ENCODE measurements at regions not wholly inside any gene's neighbourhood (a gene's known extent, or its start where the extent isn't known, plus 50 kb on each side); places are given as distances from the start of the nearest gene placed in this dataset.

DNA sequence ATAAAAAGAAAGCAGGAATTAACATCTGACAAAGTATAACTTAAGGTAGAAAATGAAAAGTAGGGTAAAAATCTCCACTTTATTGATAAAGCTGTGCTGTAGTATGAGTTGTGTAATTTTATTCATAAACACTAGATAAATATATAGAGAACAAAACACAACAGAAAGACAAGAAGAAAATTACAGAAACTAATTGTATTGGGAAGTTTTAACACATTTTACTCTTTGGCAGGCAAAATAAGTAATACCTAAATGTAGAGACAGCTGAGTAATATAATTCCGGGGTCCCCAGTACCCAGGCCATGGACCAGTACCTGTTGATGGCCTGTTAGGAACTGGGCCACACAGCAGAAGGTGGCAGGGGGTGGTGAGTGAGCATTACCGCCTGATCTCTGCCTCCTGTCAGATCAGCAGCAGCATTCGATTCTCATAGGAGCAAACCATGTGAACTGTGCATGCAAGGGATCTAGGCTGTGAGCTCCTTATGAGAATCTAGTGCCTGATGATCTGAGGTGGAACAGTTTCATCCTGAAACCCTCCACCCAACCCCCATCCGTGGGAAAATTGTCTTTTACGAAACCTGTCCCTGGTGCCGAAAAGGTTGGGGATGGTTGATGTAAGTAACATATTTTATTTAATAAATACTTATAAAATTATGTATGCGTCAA lies 84.4 kb upstream of the ETV6 start:
- Mint-ChIP-seq H3K27ac (no peak overlapping the region), H3K4me3 (no peak overlapping the region), H3K27me3 (peaks cover 8% of the 10 kb centered on the region), H3K4me1 (no peaks in the 10 kb centered on the region), H3K36me3 (peaks cover 1% of the 10 kb centered on the region), H3K9me3 (peaks cover 1% of the 10 kb centered on the region)
- POLR2A ChIA-PET, result no interaction called here
- DNase-seq (no peak), ATAC-seq (ENCODE audit: low read depth) (no peak)

DNA sequence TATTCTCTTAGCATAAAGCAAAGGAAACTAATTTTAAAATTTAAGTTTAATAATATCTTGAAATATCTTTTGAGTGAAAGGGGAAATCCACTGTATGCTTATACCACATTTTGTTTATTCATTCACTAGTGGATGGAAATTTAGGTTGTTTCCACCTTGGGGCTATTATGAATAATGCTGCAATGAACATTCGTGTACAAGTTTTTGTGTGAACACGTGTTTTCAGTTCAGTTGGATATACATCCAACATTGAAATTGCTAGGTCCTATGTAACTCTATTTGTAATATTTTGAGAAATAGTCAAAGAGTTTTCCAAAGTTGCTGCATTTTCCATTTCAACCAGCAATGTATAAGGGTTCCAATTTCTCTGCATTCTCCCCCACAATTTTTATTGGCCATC lies 83.7 kb upstream of the ETV6 start:
- Mint-ChIP-seq H3K27ac (no peak overlapping the region), H3K9me3 (peaks cover 1% of the 10 kb centered on the region), H3K27me3 (peaks cover 5% of the 10 kb centered on the region), H3K36me3 (peaks cover 1% of the 10 kb centered on the region), H3K4me3 (no peak overlapping the region), H3K4me1 (no peaks in the 10 kb centered on the region)
- ATAC-seq (ENCODE audit: low read depth), result no peak
- POLR2A ChIA-PET, result no interaction called here
- no peak for DNase-seq

DNA sequence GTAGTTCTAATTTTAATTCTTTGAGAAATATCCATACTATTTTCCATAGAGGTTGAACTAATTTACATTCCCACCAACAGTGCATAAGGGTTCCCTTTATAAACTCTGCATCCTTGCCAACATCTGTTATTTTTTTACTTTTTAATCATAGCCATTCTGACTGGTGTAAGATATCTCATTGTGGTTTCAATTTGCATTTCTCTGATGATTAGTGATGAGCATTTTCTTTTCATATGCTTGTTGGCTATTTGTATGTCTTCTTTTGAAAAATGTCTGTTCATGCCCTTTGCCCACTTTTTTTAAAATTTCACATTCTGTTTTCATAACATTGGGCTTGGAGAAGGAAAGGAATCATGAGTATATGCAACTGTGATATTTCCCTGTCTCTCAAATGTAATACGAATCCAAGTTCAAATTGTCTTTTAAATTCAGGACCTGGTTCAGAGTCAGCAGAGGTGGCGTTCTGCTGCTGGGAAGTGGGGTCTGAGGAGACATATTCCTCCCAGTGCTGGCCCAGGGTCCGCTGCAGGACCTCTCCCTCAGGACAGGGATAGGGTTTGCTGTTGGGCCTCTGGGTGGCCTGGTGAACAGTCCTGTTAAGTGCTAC lies 81.2 kb upstream of the ETV6 start:
- ATAC-seq (ENCODE audit: low read depth) (no peak), DNase-seq (no peak)
- Mint-ChIP-seq H3K9me3 (peaks cover 1% of the 10 kb centered on the region), H3K4me3 (no peak overlapping the region), H3K27me3 (peaks cover 8% of the 10 kb centered on the region), H3K4me1 (no peaks in the 10 kb centered on the region), H3K27ac (no peak overlapping the region), H3K36me3 (peaks cover 3% of the 10 kb centered on the region)
- POLR2A ChIA-PET, result no interaction called here

DNA sequence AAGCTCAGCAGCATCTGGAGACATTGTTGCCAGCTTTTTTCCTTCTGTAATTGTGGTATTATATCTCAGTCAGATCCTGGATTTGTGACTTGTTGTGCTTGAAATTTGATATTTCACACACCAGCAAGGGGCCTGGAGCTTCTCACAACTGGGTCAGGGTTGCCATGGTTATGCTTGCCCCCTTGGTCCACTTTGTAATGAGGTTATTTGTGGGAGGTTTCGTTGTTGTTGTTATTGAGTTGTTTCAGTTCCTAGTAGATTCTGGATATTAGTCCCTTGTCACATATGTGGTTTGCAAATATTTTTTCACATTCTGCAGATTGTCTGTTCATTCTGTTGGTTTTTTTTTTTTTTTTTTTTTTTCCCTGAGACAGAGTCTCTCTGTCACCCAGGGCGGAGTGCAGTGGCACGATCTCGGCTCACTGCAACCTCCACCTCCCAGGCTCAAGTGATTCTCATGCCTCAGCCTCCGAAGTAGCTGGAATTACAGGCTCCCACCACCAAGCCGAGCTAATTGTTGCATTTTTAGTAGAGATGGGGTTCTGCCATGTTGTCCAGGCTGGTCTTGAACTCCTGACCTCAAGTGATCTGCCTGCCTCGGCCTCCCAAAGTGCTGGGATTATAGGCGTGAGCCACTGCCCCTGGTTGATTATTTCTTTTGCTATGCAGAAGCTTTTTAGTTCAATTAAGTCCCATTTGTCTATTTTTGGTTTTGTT lies 80.6 kb upstream of the ETV6 start:
- Mint-ChIP-seq H3K4me1 (no peaks in the 10 kb centered on the region), H3K27ac (no peak overlapping the region), H3K36me3 (peaks cover 3% of the 10 kb centered on the region), H3K9me3 (peaks cover 1% of the 10 kb centered on the region), H3K4me3 (no peak overlapping the region), H3K27me3 (peaks cover 6% of the 10 kb centered on the region)
- DNase-seq (no peak), ATAC-seq (ENCODE audit: low read depth) (no peak)
- POLR2A ChIA-PET, result no interaction called here

DNA sequence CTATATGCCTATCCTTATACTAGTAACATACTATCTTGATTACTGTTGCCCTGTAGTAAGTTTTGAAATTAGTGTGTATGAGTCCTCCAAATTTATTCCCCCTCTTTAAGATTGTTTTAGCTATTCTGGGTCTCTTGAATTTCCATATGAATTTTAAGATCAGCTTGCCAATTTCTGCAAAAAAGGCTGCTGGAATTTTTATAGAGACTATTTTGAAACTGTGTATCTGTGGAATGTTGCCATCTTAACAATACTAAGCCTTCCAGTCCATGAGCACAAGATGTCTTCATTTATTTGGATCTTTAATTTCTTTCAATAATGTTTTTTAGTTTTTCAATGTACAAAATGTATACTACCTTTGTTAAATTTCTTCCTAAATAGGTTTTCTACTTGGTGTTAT lies 79.8 kb upstream of the ETV6 start:
- H3K4me3 Mint-ChIP-seq, result no peak overlapping the region
- H3K27ac Mint-ChIP-seq, result no peak overlapping the region
- H3K36me3 Mint-ChIP-seq, result peaks cover 3% of the 10 kb centered on the region
- no peaks in the 10 kb centered on the region for H3K4me1 Mint-ChIP-seq
- H3K27me3 Mint-ChIP-seq, result peaks cover 4% of the 10 kb centered on the region
- H3K9me3 Mint-ChIP-seq, result peaks cover 3% of the 10 kb centered on the region
- POLR2A ChIA-PET, result no interaction called here
- ATAC-seq (ENCODE audit: low read depth) (no peak), DNase-seq (no peak)

DNA sequence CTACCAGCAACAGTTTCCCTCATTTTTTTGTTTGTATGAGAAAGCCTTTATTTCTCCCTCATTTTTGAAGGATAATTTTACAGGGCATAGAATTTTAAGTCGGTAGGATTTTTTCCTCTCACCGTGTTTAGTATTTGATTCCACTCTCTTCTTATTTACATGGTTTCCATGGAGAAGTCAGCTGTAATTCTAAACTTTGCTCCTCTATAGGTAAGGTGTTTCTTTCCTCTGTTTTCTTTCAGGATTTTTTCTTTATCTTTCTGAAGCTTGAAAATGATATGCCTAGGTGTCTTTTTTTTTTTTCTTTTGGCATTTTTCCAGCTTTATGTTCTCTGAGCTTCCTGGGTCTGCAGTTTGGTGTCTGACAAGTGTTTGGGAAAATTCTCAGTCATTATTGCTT lies 75.6 kb upstream of the ETV6 start:
- DNase-seq, result no peak
- POLR2A ChIA-PET, result no interaction called here
- Mint-ChIP-seq H3K36me3 (peaks cover 1% of the 10 kb centered on the region), H3K4me3 (no peak overlapping the region), H3K9me3 (peaks cover 1% of the 10 kb centered on the region), H3K27ac (no peak overlapping the region), H3K27me3 (peaks cover 5% of the 10 kb centered on the region), H3K4me1 (peaks cover 2% of the 10 kb centered on the region)
- ATAC-seq (ENCODE audit: low read depth), result no peak

DNA sequence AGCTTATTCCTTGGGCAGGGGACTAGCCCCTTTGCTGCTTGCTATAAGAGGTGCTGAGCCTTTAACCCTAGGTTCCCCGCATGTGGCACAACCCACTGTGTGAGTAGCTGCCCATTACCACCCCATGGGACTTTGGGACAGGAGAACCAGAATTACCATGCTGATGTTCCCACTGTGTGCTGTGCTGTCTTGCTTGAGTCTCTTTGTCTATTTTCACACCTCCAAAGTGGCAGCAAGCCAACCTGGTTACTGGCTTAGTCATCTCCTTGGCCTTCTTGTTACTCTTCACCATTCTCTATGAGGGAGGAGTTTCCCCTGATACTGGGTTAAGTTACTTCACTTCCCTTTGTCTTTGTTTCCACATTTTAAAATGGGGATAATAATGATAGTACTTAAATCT lies 73.4 kb upstream of the ETV6 start:
- Mint-ChIP-seq H3K4me3 (no peak overlapping the region), H3K4me1 (peaks cover 2% of the 10 kb centered on the region), H3K27ac (no peak overlapping the region), H3K27me3 (peaks cover 3% of the 10 kb centered on the region), H3K9me3 (peaks cover 1% of the 10 kb centered on the region), H3K36me3 (peaks cover 1% of the 10 kb centered on the region)
- ATAC-seq (ENCODE audit: low read depth) (no peak), DNase-seq (no peak)
- POLR2A ChIA-PET, result no interaction called here

DNA sequence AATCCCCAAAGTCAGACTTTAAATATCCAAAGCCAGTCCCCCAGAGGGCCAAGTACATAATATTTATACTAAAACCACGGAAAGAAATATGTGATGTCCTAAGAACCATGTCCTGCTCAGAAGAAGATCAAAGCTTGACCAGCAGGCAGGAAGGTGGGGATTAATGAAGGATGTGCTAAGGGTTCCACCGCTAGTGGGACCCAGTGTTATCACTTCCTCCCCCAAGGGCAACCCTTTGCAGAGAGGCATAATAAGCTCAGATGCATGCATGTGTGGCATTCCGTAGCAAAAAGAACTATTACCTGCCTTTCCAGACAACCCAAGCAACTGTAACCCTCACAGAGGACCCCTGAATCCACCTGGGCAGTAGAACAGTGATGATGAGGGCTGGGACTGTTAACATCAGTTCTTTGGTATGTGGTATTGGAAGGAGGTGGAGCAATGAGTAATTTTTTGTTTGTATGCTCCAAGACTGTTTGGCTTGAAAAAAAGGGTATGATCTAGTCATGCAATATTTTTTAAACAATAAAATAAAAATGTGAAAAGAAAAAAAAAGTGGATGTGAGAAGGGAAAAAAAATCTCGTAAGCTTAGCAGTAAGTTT lies 71.7 kb upstream of the ETV6 start:
- peaks cover 6% of the 10 kb centered on the region for H3K27me3 Mint-ChIP-seq
- POLR2A ChIA-PET, result no interaction called here
- H3K4me1 Mint-ChIP-seq, result peaks cover 3% of the 10 kb centered on the region
- ATAC-seq (ENCODE audit: low read depth) (no peak), DNase-seq (no peak)
- no peak overlapping the region for H3K4me3 Mint-ChIP-seq
- H3K9me3 Mint-ChIP-seq, result peaks cover 1% of the 10 kb centered on the region
- no peaks in the 10 kb centered on the region for H3K36me3 Mint-ChIP-seq
- no peak overlapping the region for H3K27ac Mint-ChIP-seq

DNA sequence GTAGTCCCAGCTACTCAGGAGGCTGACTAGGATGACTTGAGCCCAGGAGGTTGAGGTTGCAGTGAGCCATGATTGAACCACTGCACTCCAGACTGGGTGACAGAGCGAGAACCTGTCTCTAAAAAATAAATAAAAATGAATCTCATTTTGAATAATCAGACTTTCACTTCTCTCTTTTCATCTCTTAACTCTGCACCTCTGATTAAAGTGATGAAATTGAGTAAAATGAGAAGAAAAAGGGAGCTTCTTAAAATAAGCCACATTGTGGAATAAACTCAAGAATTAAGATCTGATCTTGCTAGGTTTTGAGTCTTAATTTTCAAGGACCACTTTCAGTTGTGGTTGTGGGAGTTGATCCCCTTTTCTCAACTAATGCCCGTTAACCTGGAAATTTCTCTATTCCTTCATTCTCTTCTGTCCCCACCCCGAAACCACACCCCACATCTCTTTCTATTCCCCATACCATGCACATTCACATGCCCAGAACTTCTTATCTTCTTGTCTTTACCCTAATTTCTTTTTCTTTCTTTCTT lies 70.9 kb upstream of the ETV6 start:
- peaks cover 1% of the 10 kb centered on the region for H3K9me3 Mint-ChIP-seq
- POLR2A ChIA-PET, result interaction anchor here (1.7 kb wide), 1 partner anchor 455 kb away, joined by 4 read pairs; no protein-coding TSS in a partner anchor

DNA sequence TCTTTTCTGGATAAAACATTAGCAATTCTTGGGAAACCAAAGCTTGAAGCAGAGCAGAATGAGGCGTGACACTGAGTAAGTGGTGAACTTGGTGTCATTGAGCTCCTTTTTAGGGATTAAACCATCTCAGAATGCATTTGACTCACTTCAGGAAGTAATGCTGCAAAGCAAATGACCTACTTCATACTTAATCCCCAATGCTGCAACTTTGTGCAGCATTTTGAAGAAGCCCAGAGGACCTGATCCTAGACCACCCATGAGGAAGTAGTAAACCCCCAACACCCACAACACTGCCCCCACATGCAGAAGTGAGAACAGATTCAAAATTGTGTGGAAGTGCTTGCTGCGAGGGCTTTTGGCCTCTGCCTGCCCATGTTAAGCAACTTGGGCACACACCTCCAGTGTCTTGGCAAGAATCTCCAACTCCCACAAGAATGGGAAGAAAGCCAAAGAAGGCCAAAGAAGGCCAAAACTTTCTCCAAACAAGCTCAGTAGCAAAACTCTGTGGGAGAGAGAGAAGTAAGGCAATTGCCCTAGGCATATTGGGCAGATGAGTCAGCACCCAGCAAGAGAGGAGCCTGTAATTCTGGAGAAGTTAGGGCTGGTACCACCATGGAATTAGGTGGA lies 69.2 kb upstream of the ETV6 start:
- ATAC-seq (ENCODE audit: low read depth) (no peak), DNase-seq (no peak)
- Mint-ChIP-seq H3K4me3 (no peak overlapping the region), H3K36me3 (no peaks in the 10 kb centered on the region), H3K9me3 (no peaks in the 10 kb centered on the region), H3K4me1 (peaks cover 3% of the 10 kb centered on the region), H3K27me3 (peaks cover 17% of the 10 kb centered on the region), H3K27ac (no peak overlapping the region)
- POLR2A ChIA-PET, result interaction anchor here (1.7 kb wide), 1 partner anchor 453 kb away, joined by 4 read pairs; no protein-coding TSS in a partner anchor

More for the DNA sequence above, 70.9 kb upstream of the ETV6 start:
- ATAC-seq (ENCODE audit: low read depth), result no peak
- H3K4me1 Mint-ChIP-seq, result peaks cover 3% of the 10 kb centered on the region
- no peaks in the 10 kb centered on the region for H3K36me3 Mint-ChIP-seq
- no peak overlapping the region for H3K27ac Mint-ChIP-seq
- no peak for DNase-seq
- peaks cover 13% of the 10 kb centered on the region for H3K27me3 Mint-ChIP-seq
- H3K4me3 Mint-ChIP-seq, result no peak overlapping the region

DNA sequence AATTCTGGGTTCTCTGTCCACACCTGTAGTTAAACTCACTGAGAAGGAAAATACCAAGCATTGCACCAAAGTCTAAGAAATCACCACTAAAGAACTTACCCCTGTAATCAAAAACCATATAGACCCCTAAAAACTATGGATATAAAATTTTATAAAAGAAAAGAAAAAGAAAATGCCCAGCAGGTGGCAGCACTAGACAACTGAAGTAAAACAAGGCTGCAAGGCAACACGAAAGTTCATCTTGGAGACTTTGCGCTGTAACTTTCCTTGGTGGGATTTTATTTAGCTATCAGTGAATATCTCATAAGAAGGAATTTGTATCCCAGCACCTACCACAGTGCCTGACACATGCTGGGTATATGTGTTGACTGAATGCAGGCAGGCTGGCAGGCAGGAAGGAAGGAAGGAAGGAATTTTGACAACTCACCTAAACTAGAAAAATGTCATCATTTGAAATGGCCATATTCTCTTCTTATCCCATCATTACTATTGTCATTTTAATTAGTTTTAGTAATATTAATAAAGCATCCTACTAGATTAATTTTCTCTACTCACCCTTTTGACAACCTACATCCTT lies 68.2 kb upstream of the ETV6 start:
- H3K9me3 Mint-ChIP-seq, result no peaks in the 10 kb centered on the region
- peaks cover 2% of the 10 kb centered on the region for H3K4me1 Mint-ChIP-seq
- no peak overlapping the region for H3K4me3 Mint-ChIP-seq
- peaks cover 17% of the 10 kb centered on the region for H3K27me3 Mint-ChIP-seq
- ATAC-seq (ENCODE audit: low read depth) (no peak), DNase-seq (peak; percentile 33)
- no peak overlapping the region for H3K27ac Mint-ChIP-seq
- H3K36me3 Mint-ChIP-seq, result no peaks in the 10 kb centered on the region
- POLR2A ChIA-PET, result no interaction called here

DNA sequence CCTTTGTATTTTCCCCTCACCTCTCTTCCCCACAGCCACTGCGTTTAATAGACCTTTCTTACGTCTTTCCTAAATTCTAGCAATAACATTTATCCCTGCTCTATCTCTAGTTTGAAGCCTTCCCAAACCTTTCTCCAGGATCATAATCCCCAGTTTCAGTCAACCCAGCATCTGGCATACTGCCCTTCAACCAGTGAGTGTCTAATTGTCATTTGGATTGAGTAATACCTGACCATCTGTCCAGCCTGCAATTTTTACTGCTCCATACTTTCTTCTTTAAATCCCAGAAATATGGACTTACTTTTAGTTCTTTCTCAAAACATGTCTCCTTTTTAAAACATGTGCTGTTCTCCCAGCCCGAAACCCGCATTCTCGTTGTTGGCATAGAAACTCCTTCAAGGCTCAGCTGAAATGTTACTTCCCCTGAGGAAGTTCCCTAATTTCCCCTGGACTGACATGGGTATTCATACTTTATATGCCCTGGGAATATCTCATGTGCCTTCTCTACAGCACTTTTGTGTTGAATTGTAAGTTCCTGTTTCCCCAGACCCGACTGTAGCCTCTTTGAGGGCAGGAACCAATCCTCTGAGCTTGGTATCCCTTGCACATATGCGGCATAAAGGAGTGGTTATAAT lies 65.1 kb upstream of the ETV6 start:
- Mint-ChIP-seq H3K4me3 (no peak overlapping the region), H3K36me3 (no peaks in the 10 kb centered on the region), H3K4me1 (peaks cover 2% of the 10 kb centered on the region), H3K9me3 (no peaks in the 10 kb centered on the region), H3K27me3 (peaks cover 20% of the 10 kb centered on the region), H3K27ac (no peak overlapping the region)
- ATAC-seq (ENCODE audit: low read depth) (no peak), DNase-seq (no peak)
- POLR2A ChIA-PET, result interaction anchor here (0.6 kb wide), 1 partner anchor 39 kb away, joined by 4 read pairs; no protein-coding TSS in a partner anchor
